Stomach (tissue), 4 donors: ENCODE measurements at regions not wholly inside any gene's neighbourhood (a gene's known extent, or its start where the extent isn't known, plus 50 kb on each side); places are given as distances from the start of the nearest gene placed in this dataset.

ENCODE experiments used
- EP300 ChIP-seq: sonication (generic); formaldehyde crosslinking; IDR thresholded peaks from one replicate; pipeline ENCODE4 v1.6.1; 2017; ENCODE audit warnings: antibody characterized with exemption
- POLR2AphosphoS5 ChIP-seq, 3 donors: sonication (generic); formaldehyde crosslinking; IDR thresholded peaks; one replicate each; pipeline ENCODE4 v1.6.1; 2016; ENCODE audit warnings: antibody characterized with exemption in 3 of 3
- TF ChIP-seq, protein P1 (sequence below), 7 experiments: fragments of 450-650 bp in 4 of 7; fragments of 200-600 bp in 3 of 7; sonication (generic) in 3 of 7; IDR thresholded peaks; one replicate each; pipeline ENCODE4 v1.5.1; 2016 to 2019; ENCODE audit warnings: antibody characterized with exemption in 7 of 7, control low read depth in 2 of 7, mild to moderate bottlenecking in 1 of 7

DNA sequence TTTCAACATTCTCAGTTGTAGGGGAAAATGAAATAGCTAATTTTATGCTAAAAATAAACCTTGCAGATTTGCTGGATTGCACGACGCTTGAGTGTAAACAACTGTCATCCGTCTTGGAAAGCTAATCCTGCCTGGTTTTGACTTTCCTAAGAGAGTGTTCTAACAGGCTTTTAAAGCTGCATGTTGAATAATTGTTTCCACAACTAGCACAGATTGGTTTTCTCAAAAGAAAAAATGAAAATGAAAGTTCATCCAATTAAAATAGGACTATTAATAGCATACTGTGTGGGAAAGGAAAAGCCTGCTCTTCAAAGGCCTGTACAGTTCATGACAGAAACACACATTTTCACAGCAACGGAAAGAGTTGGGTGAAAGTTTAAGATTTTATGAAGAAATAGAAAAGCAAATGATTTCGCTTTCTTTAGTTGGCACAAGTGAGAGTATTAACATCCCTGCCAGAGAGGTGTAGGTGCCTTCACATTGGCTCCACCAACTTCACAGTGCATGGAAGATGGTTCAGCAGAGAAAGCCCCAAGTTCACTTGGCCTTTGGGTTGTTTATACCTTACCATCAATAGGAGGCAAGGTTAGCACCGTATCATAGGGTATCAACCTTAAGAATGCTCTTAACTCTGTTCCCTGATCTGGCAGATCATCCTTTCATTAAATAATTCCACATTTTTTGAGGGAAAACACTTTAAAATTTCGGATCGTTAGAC, 140.0 kb upstream of the GUCY1A1 start:
- TF ChIP-seq, protein P1, sequence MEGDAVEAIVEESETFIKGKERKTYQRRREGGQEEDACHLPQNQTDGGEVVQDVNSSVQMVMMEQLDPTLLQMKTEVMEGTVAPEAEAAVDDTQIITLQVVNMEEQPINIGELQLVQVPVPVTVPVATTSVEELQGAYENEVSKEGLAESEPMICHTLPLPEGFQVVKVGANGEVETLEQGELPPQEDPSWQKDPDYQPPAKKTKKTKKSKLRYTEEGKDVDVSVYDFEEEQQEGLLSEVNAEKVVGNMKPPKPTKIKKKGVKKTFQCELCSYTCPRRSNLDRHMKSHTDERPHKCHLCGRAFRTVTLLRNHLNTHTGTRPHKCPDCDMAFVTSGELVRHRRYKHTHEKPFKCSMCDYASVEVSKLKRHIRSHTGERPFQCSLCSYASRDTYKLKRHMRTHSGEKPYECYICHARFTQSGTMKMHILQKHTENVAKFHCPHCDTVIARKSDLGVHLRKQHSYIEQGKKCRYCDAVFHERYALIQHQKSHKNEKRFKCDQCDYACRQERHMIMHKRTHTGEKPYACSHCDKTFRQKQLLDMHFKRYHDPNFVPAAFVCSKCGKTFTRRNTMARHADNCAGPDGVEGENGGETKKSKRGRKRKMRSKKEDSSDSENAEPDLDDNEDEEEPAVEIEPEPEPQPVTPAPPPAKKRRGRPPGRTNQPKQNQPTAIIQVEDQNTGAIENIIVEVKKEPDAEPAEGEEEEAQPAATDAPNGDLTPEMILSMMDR (IDR thresholded peaks at IDR 0.05) = no peak
- TF ChIP-seq POLR2AphosphoS5 (IDR thresholded peaks at IDR 0.05) = peak; percentile 44 to 81 (median 44)
- TF ChIP-seq EP300 = no peak
